Naive thymus-derived CD4-positive, alpha-beta T cell (primary cell): ENCODE measurements at regions not wholly inside any gene's neighbourhood (a gene's known extent, or its start where the extent isn't known, plus 50 kb on each side); places are given as distances from the start of the nearest gene placed in this dataset.
"Not testable (repeated sequence)": the region's sequence is repeated elsewhere in the genome, so short reads cannot be mapped to it uniquely, and the experiment has no call there.

Experiments
- ATAC-seq: fragments of 150-1000 bp; cut with Tn5 transposase; 2 replicates; pipeline ENCODE4 v1.10.0; 2021; ENCODE audit warnings: mild to moderate bottlenecking, moderate library complexity
- CTCF ChIA-PET: fragments of 350-600 bp; sonication (Branson Sonifier 250); formaldehyde crosslinking; loops from one replicate; lab custom pipeline; 2021; ENCODE audit warnings: antibody characterized with exemption; lab: Charles Lee
- POLR2A ChIA-PET: fragments of 350-600 bp; sonication (Branson Sonifier 250); formaldehyde crosslinking; loops from one replicate; lab custom pipeline; 2021; ENCODE audit warnings: antibody characterized with exemption, inconsistent platforms; lab: Charles Lee
- DNase-seq, 9 donors: peaks; one replicate each; pipeline versions ENCODE4 v3.0.0 to v3.0.0-alpha.2; 2020 to 2022; ENCODE audit warnings: mixed read lengths in 1 of 9
- H3K27ac ChIP-seq: one replicate; pipeline ENCODE4 v1.7.0; 2013; ENCODE audit warnings: mild to moderate bottlenecking, low read depth, low read length, moderate library complexity
- H3K27me3 ChIP-seq, 2 donors: one replicate each; pipeline ENCODE4 v1.7.0; 2013; ENCODE audit warnings: low read length in 2 of 2, mild to moderate bottlenecking in 2 of 2, moderate library complexity in 2 of 2; ENCODE audit not compliant: control insufficient read depth in 2 of 2, insufficient read depth in 2 of 2
- H3K36me3 ChIP-seq, 3 experiments: 1 replicate in 2 of 3; 2 replicates in 1 of 3; pipeline ENCODE4 v1.7.0; 2013; ENCODE audit warnings: low read length in 3 of 3, mild to moderate bottlenecking in 3 of 3, moderate library complexity in 1 of 3; ENCODE audit not compliant: insufficient read depth in 3 of 3, control insufficient read depth in 2 of 3
- H3K4me1 ChIP-seq, 2 donors: one replicate each; pipeline ENCODE4 v1.7.0; 2013; ENCODE audit warnings: low read length in 2 of 2, mild to moderate bottlenecking in 2 of 2, moderate library complexity in 1 of 2; ENCODE audit not compliant: control insufficient read depth in 2 of 2, insufficient read depth in 2 of 2
- H3K4me3 ChIP-seq: 2 replicates; pipeline ENCODE4 v1.7.0; 2013; ENCODE audit warnings: mild to moderate bottlenecking, low read length
- H3K9me3 ChIP-seq, 3 experiments: 1 replicate in 2 of 3; 2 replicates in 1 of 3; pipeline ENCODE4 v1.7.0; 2013; ENCODE audit warnings: low read length in 3 of 3; ENCODE audit not compliant: control insufficient read depth in 2 of 3
- H3K27ac Mint-ChIP-seq, 9 donors: one replicate each; pipeline ENCODE4 v1.8.0; 2020 to 2022; ENCODE audit warnings: mixed read lengths in 9 of 9, mild to moderate bottlenecking in 8 of 9, moderate library complexity in 5 of 9, inconsistent platforms in 2 of 9
- H3K27me3 Mint-ChIP-seq, 5 donors: one replicate each; pipeline ENCODE4 v1.8.0; 2021 to 2022; ENCODE audit warnings: mixed read lengths in 5 of 5, mild to moderate bottlenecking in 1 of 5
- H3K36me3 Mint-ChIP-seq, 5 donors: one replicate each; pipeline ENCODE4 v1.8.0; 2020 to 2022; ENCODE audit warnings: mixed read lengths in 5 of 5, mild to moderate bottlenecking in 3 of 5, inconsistent platforms in 1 of 5
- H3K4me1 Mint-ChIP-seq, 7 donors: one replicate each; pipeline ENCODE4 v1.8.0; 2020 to 2022; ENCODE audit warnings: mixed read lengths in 7 of 7, mild to moderate bottlenecking in 3 of 7, inconsistent platforms in 1 of 7
- H3K4me3 Mint-ChIP-seq, 10 donors: one replicate each; pipeline ENCODE4 v1.8.0; 2020 to 2022; ENCODE audit warnings: mild to moderate bottlenecking in 10 of 10, mixed read lengths in 10 of 10, moderate library complexity in 6 of 10, inconsistent platforms in 2 of 10
- H3K9me3 Mint-ChIP-seq, 11 donors: one replicate each; pipeline ENCODE4 v1.8.0; 2020 to 2022; ENCODE audit warnings: mixed read lengths in 11 of 11, mild to moderate bottlenecking in 4 of 11, inconsistent platforms in 1 of 11, moderate library complexity in 1 of 11
- intact Hi-C, 2 donors: fragments of 100-400 bp; cut with micrococcal nuclease; formaldehyde crosslinking; loops; one replicate each; pipeline ENCODE4 v1.15.1; 2023

- ATAC-seq, POLR2A ChIA-PET: not testable (repeated sequence)
Observed at GRCh38 chr4:160549951-160550519, 1447.2 kb downstream of the RAPGEF2 start.

GRCh38 chr4:160562661-160563060 lies 1459.8 kb downstream of the RAPGEF2 start:
- ATAC-seq: no peak
- DNase-seq: no peak
- no peaks in the 10 kb centered on the region for H3K27me3 ChIP-seq
- Mint-ChIP-seq H3K27ac (no peak overlapping the region), H3K4me1 (no peaks in the 10 kb centered on the region), H3K36me3 (no peaks in the 10 kb centered on the region), H3K9me3 (peaks cover 0 to 11% (median 0%) of the 10 kb centered on the region in 11 donors), H3K4me3 (no peak overlapping the region), H3K27me3 (no peaks in the 10 kb centered on the region)
- H3K4me3 ChIP-seq: no peak overlapping the region
- H3K27ac ChIP-seq: no peak overlapping the region
- H3K9me3 ChIP-seq: no peaks in the 10 kb centered on the region
- intact Hi-C loops: no loop called here
- POLR2A ChIA-PET: no interaction called here
- H3K4me1 ChIP-seq: no peaks in the 10 kb centered on the region
- CTCF ChIA-PET: no interaction called here
- H3K36me3 ChIP-seq: no peaks in the 10 kb centered on the region

More at GRCh38 chr4:160549951-160550519, 1447.2 kb downstream of the RAPGEF2 start:
- H3K9me3 ChIP-seq, H3K4me1 Mint-ChIP-seq, H3K4me3 ChIP-seq, H3K27ac Mint-ChIP-seq, H3K36me3 ChIP-seq, CTCF ChIA-PET, intact Hi-C loops, H3K27me3 ChIP-seq, H3K27me3 Mint-ChIP-seq, H3K4me1 ChIP-seq, H3K27ac ChIP-seq, DNase-seq, H3K36me3 Mint-ChIP-seq, H3K4me3 Mint-ChIP-seq: not testable (repeated sequence)
- peaks cover 0 to 14% (median 7%) of the 10 kb centered on the region in 11 donors for H3K9me3 Mint-ChIP-seq

GRCh38 chr4:160563552-160564282 lies 1460.8 kb downstream of the RAPGEF2 start:
- no peak for ATAC-seq
- ChIA-PET CTCF (no interaction called here), POLR2A (no interaction called here)
- Histone ChIP-seq H3K4me1 (no peaks in the 10 kb centered on the region), H3K4me3 (no peak overlapping the region), H3K27ac (no peak overlapping the region), H3K9me3 (no peaks in the 10 kb centered on the region), H3K27me3 (no peaks in the 10 kb centered on the region), H3K36me3 (no peaks in the 10 kb centered on the region)
- intact Hi-C loops: no loop called here
- Mint-ChIP-seq H3K9me3 (peaks cover 0 to 11% (median 2%) of the 10 kb centered on the region in 11 donors), H3K36me3 (no peaks in the 10 kb centered on the region), H3K4me1 (no peaks in the 10 kb centered on the region), H3K27me3 (no peaks in the 10 kb centered on the region), H3K4me3 (no peak overlapping the region), H3K27ac (no peak overlapping the region)
- no peak for DNase-seq

- no peak for ATAC-seq
- no peaks in the 10 kb centered on the region for H3K36me3 ChIP-seq
- no peaks in the 10 kb centered on the region for H3K4me1 ChIP-seq
- no peaks in the 10 kb centered on the region for H3K27me3 Mint-ChIP-seq
- no peak overlapping the region for H3K27ac Mint-ChIP-seq
- peaks cover 0 to 12% (median 1%) of the 10 kb centered on the region in 11 donors for H3K9me3 Mint-ChIP-seq
- H3K9me3 ChIP-seq: no peaks in the 10 kb centered on the region
- H3K4me1 Mint-ChIP-seq: no peaks in the 10 kb centered on the region
- no peak overlapping the region for H3K4me3 ChIP-seq
- intact Hi-C loops: no loop called here
- H3K4me3 Mint-ChIP-seq: no peak overlapping the region
- no peak overlapping the region for H3K27ac ChIP-seq
- POLR2A ChIA-PET: no interaction called here
- no peaks in the 10 kb centered on the region for H3K36me3 Mint-ChIP-seq
- no peak for DNase-seq
- CTCF ChIA-PET: no interaction called here
- H3K27me3 ChIP-seq: no peaks in the 10 kb centered on the region
Observed at GRCh38 chr4:160567634-160568033, 1464.8 kb downstream of the RAPGEF2 start.

DNA sequence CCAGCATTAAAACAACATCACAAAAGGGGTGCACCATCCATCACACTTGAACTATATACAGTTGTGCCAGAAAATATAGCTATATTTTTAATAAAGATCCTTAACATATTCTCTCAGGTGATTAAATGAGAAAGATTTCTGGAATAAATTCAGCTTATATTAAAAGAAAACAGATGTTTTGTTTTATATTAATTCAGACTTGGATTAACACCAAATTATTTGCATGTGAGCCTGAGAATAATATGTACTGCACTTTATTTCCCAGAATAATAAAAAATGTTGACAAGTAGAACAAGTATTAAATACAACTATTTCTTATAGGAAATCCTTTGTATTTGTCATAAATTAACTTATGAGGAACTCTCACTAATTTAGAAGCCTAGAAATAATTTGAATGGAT lies 1467.4 kb downstream of the RAPGEF2 start:
- ChIA-PET POLR2A (no interaction called here), CTCF (no interaction called here)
- Mint-ChIP-seq H3K4me3 (no peak overlapping the region), H3K36me3 (no peaks in the 10 kb centered on the region), H3K4me1 (no peaks in the 10 kb centered on the region), H3K27ac (no peak overlapping the region), H3K9me3 (peaks cover 0 to 10% (median 2%) of the 10 kb centered on the region in 11 donors), H3K27me3 (no peaks in the 10 kb centered on the region)
- H3K9me3 ChIP-seq: no peaks in the 10 kb centered on the region
- DNase-seq (no peak), ATAC-seq (no peak)
- H3K27me3 ChIP-seq: no peaks in the 10 kb centered on the region
- no peak overlapping the region for H3K4me3 ChIP-seq
- no peaks in the 10 kb centered on the region for H3K36me3 ChIP-seq
- intact Hi-C loops: no loop called here
- H3K4me1 ChIP-seq: no peaks in the 10 kb centered on the region
- no peak overlapping the region for H3K27ac ChIP-seq

- H3K4me3 Mint-ChIP-seq, CTCF ChIA-PET, DNase-seq, intact Hi-C loops, POLR2A ChIA-PET, H3K9me3 ChIP-seq, H3K27ac Mint-ChIP-seq, H3K36me3 ChIP-seq, H3K36me3 Mint-ChIP-seq, H3K4me3 ChIP-seq, ATAC-seq, H3K4me1 Mint-ChIP-seq, H3K27ac ChIP-seq, H3K4me1 ChIP-seq, H3K27me3 Mint-ChIP-seq, H3K27me3 ChIP-seq: not testable (repeated sequence)
- peaks cover 0 to 10% (median 5%) of the 10 kb centered on the region in 11 donors for H3K9me3 Mint-ChIP-seq
Observed at GRCh38 chr4:160574272-160574671, 1471.4 kb downstream of the RAPGEF2 start.

DNA sequence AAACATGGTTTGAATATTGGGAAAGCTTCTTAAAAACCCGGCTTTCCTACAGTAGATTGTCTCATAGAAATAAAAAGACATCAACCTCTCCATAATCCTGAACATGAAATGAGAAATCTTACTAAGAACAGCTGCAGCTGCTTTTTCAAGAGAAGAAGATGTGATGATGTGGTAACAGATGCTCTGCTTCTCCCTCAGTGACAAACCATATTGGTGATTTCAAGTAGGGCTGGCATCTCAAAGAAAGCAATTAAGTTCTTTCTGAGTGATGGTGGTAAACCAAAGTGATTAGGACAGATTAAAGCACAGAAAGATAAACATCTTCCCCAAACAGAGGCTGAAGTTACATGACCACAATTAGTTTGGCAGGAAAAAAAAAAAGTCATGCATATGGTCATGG lies 1477.7 kb downstream of the RAPGEF2 start:
- Histone ChIP-seq H3K27me3 (no peaks in the 10 kb centered on the region), H3K4me1 (no peaks in the 10 kb centered on the region), H3K27ac (no peak overlapping the region), H3K4me3 (no peak overlapping the region), H3K9me3 (no peaks in the 10 kb centered on the region), H3K36me3 (no peaks in the 10 kb centered on the region)
- DNase-seq (no peak), ATAC-seq (no peak)
- POLR2A ChIA-PET: no interaction called here
- Mint-ChIP-seq H3K36me3 (no peaks in the 10 kb centered on the region), H3K27ac (no peak overlapping the region), H3K27me3 (no peaks in the 10 kb centered on the region), H3K9me3 (peaks cover 0 to 15% (median 4%) of the 10 kb centered on the region in 11 donors), H3K4me3 (no peak overlapping the region), H3K4me1 (no peaks in the 10 kb centered on the region)
- CTCF ChIA-PET: no interaction called here
- intact Hi-C loops: no loop called here
